NCI-H524 (cell line): ENCODE measurements at regions not wholly inside any gene's neighbourhood (a gene's known extent, or its start where the extent isn't known, plus 50 kb on each side); places are given as distances from the start of the nearest gene placed in this dataset.
A peak's percentile ranks its signal among the peaks of the same experiment; 100 is the strongest.

Experiments
- DNase-seq, 2 experiments: peaks; one replicate each; lab custom pipeline; 2025; lab: John Stamatoyannopoulos, UW

GRCh38 chr6:154561750-154562149, 51.3 kb upstream of the CNKSR3 start:
- DNase-seq = no peak

- no peak for DNase-seq
Measured at GRCh38 chr6:154565331-154565730, 54.8 kb upstream of the CNKSR3 start.

GRCh38 chr6:154566866-154567265, 56.4 kb upstream of the CNKSR3 start:
- DNase-seq = no peak

- no peak for DNase-seq
Measured at GRCh38 chr6:154567695-154568220, 57.3 kb upstream of the CNKSR3 start.

- DNase-seq = peak in 1 of 2 experiments; percentile 54
Measured at GRCh38 chr6:154569156-154569862, 58.8 kb upstream of the CNKSR3 start.

- no peak for DNase-seq
Measured at GRCh38 chr6:154570505-154570904, 60.0 kb upstream of the CNKSR3 start.

DNA sequence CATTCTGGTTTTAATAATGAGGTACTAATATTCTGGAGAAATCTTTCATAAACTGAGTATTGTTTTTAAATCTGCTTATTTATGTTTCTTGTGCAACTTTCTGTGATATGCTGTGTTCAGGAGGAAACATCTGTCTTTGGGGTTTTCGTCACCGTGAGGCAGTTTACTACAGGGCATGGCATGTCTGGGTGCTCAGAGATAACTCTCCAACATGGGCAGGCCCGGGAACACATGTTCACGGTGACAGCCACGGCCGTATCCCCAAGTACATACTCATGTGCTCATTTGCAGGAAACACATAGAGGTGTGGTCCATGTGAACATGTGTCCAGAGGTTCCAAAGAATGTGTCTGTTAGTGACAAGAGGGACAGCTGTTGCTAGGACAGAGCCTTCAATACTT, 62.1 kb upstream of the CNKSR3 start:
- no peak for DNase-seq

- no peak for DNase-seq
Measured at GRCh38 chr6:154578004-154578559, 67.6 kb upstream of the CNKSR3 start.

DNA sequence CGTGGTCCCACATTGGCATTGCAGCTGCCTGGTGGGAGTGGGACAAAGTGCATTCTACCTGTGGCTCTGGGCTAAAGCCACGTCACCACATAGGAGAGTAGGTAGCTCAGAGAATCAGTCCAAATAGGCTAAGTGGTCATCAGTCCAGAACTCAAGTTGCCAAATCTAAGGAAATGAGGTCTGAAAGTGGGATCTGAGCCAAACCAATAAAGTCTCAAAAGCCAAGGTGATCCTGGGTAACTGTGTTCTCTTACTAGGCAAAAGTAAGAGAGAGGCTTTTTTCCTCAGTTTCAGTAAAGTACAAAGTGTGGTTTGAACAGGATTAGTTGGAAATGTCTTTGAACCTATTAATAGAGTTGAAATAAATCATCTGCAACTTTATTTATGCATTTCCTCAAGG, 68.6 kb upstream of the CNKSR3 start:
- DNase-seq = no peak

- no peak for DNase-seq
Measured at GRCh38 chr6:154579485-154579884, 69.0 kb upstream of the CNKSR3 start.

- no peak for DNase-seq
Measured at GRCh38 chr6:154580397-154581135, 70.1 kb upstream of the CNKSR3 start.

DNA sequence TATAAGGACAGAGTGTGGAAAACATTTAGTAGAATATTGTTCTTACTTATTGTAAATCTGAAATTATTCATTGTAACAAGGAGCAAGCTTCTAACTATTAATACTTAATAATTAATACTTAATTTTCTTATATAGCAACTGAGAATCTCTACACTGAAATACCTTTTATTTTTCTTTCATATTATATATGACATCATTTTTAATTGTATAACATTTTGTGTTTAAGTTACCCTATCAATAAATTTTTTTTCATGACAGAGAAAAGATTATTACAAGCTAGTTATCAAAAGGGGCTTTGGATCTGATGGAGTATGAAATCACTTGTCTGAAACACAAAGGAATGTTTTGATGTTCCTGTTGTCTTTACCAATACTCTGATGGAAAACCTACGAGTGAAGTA, 72.2 kb upstream of the CNKSR3 start:
- DNase-seq = no peak

GRCh38 chr6:154583546-154584188, 73.2 kb upstream of the CNKSR3 start:
- DNase-seq = no peak

DNA sequence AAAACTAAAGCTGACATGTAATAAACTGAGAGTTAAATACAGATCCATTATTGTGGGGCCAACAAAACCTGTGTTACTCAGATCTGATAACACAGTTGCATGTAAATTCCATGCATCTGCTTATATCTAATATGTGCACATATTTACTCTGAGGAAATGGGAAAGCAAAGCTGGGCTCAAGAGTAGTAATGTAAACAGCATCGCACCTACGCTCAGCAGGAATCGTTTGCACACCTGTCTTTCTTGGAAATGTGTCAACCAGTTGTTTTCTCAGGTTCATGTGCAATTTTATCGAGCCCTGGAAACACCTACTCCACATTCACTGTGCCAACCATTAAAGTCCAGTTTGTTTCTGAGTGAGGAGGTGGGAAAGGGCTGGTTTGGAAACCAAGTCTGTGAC, 80.3 kb upstream of the CNKSR3 start:
- no peak for DNase-seq

GRCh38 chr6:154591234-154591633, 80.7 kb upstream of the CNKSR3 start:
- no peak for DNase-seq

GRCh38 chr6:154592199-154592860, 81.8 kb upstream of the CNKSR3 start:
- DNase-seq = no peak

DNA sequence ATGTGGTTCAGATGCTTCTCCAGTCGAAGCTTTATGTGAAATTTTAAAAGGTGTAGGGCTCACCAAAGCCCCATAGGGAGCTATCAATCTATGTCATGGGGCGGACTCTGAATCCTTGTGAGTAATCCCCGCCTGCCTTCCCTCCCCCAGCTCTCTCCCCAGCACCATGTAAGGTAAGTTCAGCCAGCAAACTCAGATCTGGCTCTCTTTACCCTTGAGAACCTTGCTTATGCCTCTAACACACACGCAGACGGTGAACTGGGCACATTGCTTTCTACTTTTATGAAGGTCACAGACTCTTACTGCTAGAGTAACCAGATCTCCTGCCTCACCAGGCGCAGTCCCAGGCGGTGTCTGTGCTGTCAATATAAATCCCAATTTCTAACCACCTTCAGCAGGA, 82.6 kb upstream of the CNKSR3 start:
- DNase-seq = no peak

- no peak for DNase-seq
Measured at GRCh38 chr6:154594496-154595198, 84.2 kb upstream of the CNKSR3 start.

GRCh38 chr6:154595538-154595937, 85.1 kb upstream of the CNKSR3 start:
- DNase-seq = no peak

GRCh38 chr6:154596009-154596408, 85.5 kb upstream of the CNKSR3 start:
- DNase-seq = no peak

- DNase-seq = no peak
Measured at GRCh38 chr6:154596701-154597100, 86.2 kb upstream of the CNKSR3 start.
